ENCODE measurements at regions not wholly inside any gene's neighbourhood (a gene's known extent, or its start where the extent isn't known, plus 50 kb on each side); places are given as distances from the start of the nearest gene placed in this dataset.

- H4K20me1 ChIP-seq (ENCODE audit: insufficient read depth): no peaks in the 10 kb centered on the region
- H3K27ac ChIP-seq (ENCODE audit: low read depth in 2 of 2, low read length in 1 of 2): no peak overlapping the region
- ChIA-PET POLR2A (no interaction called here), CTCF (no interaction called here)
- H3K9me2 ChIP-seq: no peaks in the 10 kb centered on the region
- H3F3A ChIP-seq (replicated peaks; ENCODE audit: insufficient read depth): no peaks in the 10 kb centered on the region
- H3K36me3 ChIP-seq (replicated peaks in 1 of 2; ENCODE audit: control insufficient read depth in 1 of 2, insufficient read depth in 2 of 2, low read length in 1 of 2): no peaks in the 10 kb centered on the region
- H3K4me2 ChIP-seq: no peak overlapping the region
- peaks cover 0 to 2% of the 10 kb centered on the region in 2 experiments; a peak in 1 of 4 replicates for H3K4me1 ChIP-seq (ENCODE audit: control insufficient read depth in 1 of 2, insufficient read depth in 2 of 2, low read depth in 1 of 2, low read length in 1 of 2)
- no peaks in the 10 kb centered on the region for H3K79me2 ChIP-seq (ENCODE audit: insufficient read depth)
- H3K27me3 ChIP-seq (ENCODE audit: insufficient read depth): no peaks in the 10 kb centered on the region; the same call in 1 of the 2 replicates
- H3K4me3 ChIP-seq (ENCODE audit: low read depth in 2 of 2, low read length in 1 of 2): no peak overlapping the region
- DNase-seq: no peak
- 18% methylated on average over 4 of the region's 4 CpGs for WGBS (ENCODE audit: low lambda C conversion rate)
- H2AFZ ChIP-seq (ENCODE audit: low read depth): no peak overlapping the region
- no peaks in the 10 kb centered on the region for H3K9me3 ChIP-seq
- H3K9ac ChIP-seq: no peak overlapping the region
- TF ChIP-seq CTCF (IDR thresholded peaks at IDR 0.05): no peak
- no peak for TF ChIP-seq POLR2AphosphoS5 (IDR thresholded peaks at IDR 0.05; ENCODE audit: low read depth, low read length)
- TF ChIP-seq USF2 (IDR thresholded peaks at IDR 0.05; ENCODE audit: borderline replicate concordance, low read depth, low read length): no peak
- no peak for TF ChIP-seq RXRA (IDR thresholded peaks at IDR 0.05; ENCODE audit: borderline replicate concordance, low read depth)
- no peak for TF ChIP-seq RCOR1 (IDR thresholded peaks at IDR 0.05; ENCODE audit: low read length)
- TF ChIP-seq SIN3A (IDR thresholded peaks at IDR 0.05; ENCODE audit: borderline replicate concordance, low read depth, low read length): no peak
- no peak for TF ChIP-seq USF1 (IDR thresholded peaks at IDR 0.05; ENCODE audit: borderline replicate concordance, low read depth)
Measured at GRCh38 chr2:138919120-138919747, 139.0 kb upstream of the NXPH2 start.

- Histone ChIP-seq H3K36me3 (replicated peaks in 1 of 2; ENCODE audit: control insufficient read depth in 1 of 2, insufficient read depth in 2 of 2, low read length in 1 of 2) (no peaks in the 10 kb centered on the region), H4K20me1 (ENCODE audit: insufficient read depth) (no peaks in the 10 kb centered on the region), H3K4me3 (ENCODE audit: low read depth in 2 of 2, low read length in 1 of 2) (no peak overlapping the region), H2AFZ (ENCODE audit: low read depth) (no peak overlapping the region), H3K9me3 (no peaks in the 10 kb centered on the region), H3K27ac (ENCODE audit: low read depth in 2 of 2, low read length in 1 of 2) (no peak overlapping the region), H3K9me2 (no peaks in the 10 kb centered on the region), H3K9ac (no peak overlapping the region), H3F3A (replicated peaks; ENCODE audit: insufficient read depth) (no peaks in the 10 kb centered on the region), H3K4me1 (ENCODE audit: control insufficient read depth in 1 of 2, insufficient read depth in 2 of 2, low read depth in 1 of 2, low read length in 1 of 2) (no peaks in the 10 kb centered on the region), H3K79me2 (ENCODE audit: insufficient read depth) (no peaks in the 10 kb centered on the region), H3K27me3 (ENCODE audit: insufficient read depth) (no peaks in the 10 kb centered on the region), H3K4me2 (no peak overlapping the region)
- ChIA-PET POLR2A (no interaction called here), CTCF (no interaction called here)
- TF ChIP-seq ZBTB33 (IDR thresholded peaks at IDR 0.05; ENCODE audit: borderline replicate concordance, low read depth) (no peak), TAF1 (IDR thresholded peaks at IDR 0.05; ENCODE audit: borderline replicate concordance, low read depth, low read length) (no peak), FOSL2 (IDR thresholded peaks at IDR 0.05; ENCODE audit: borderline replicate concordance, low read depth) (no peak), NRF1 (IDR thresholded peaks at IDR 0.05; ENCODE audit: low read depth, low read length) (no peak), MXI1 (IDR thresholded peaks at IDR 0.05; ENCODE audit: low read depth, low read length) (no peak), USF2 (IDR thresholded peaks at IDR 0.05; ENCODE audit: borderline replicate concordance, low read depth, low read length) (no peak), MEF2A (IDR thresholded peaks at IDR 0.05; ENCODE audit: borderline replicate concordance, low read depth) (no peak), RCOR1 (IDR thresholded peaks at IDR 0.05; ENCODE audit: low read length) (no peak)
- 7% methylated on average over 1 of the region's 1 CpG for WGBS (ENCODE audit: low lambda C conversion rate)
- no peak for DNase-seq
Measured at GRCh38 chr2:138910427-138910826, 130.2 kb upstream of the NXPH2 start.

All from SK-N-SH (cell line).